Astrocyte (in vitro differentiated cells and primary cell): ENCODE measurements at regions not wholly inside any gene's neighbourhood (a gene's known extent, or its start where the extent isn't known, plus 50 kb on each side); places are given as distances from the start of the nearest gene placed in this dataset.
A peak's percentile ranks its signal among the peaks of the same experiment; 100 is the strongest.

Experiments
- DNase-seq: peaks from one replicate; pipeline ENCODE4 v3.0.0-alpha.2; 2010; ENCODE audit warnings: low read depth
- FAIRE-seq: peaks from 2 replicates; lab custom pipeline; 2011; peaks lifted over from hg19 to GRCh38; lab: Jason Lieb, UNC
- H2AFZ ChIP-seq: 2 replicates; pipeline ENCODE4 v1.6.0; 2012; ENCODE audit warnings: low read depth, low read length, inconsistent platforms
- H3K27ac ChIP-seq: 2 replicates; pipeline ENCODE4 v1.5.1; 2011; ENCODE audit warnings: low read depth, low read length, inconsistent platforms
- H3K27me3 ChIP-seq: 2 replicates; pipeline ENCODE4 v1.6.0; 2011; ENCODE audit warnings: low read length, inconsistent platforms; ENCODE audit not compliant: insufficient read depth
- H3K36me3 ChIP-seq: 2 replicates; pipeline ENCODE4 v1.5.1; 2011; ENCODE audit warnings: low read length, inconsistent platforms; ENCODE audit not compliant: insufficient read depth
- H3K4me1 ChIP-seq: 2 replicates; pipeline ENCODE4 v1.5.1; 2011; ENCODE audit warnings: low read length, inconsistent platforms; ENCODE audit not compliant: insufficient read depth
- H3K4me2 ChIP-seq: 2 replicates; pipeline ENCODE4 v1.6.0; 2012; ENCODE audit warnings: low read length, inconsistent platforms
- H3K4me3 ChIP-seq: 2 replicates; pipeline ENCODE4 v1.5.1; 2011; ENCODE audit warnings: low read depth, mild to moderate bottlenecking, low read length, inconsistent platforms; ENCODE audit not compliant: insufficient read depth
- H3K79me2 ChIP-seq: 2 replicates; pipeline ENCODE4 v1.6.0; 2012; ENCODE audit warnings: mild to moderate bottlenecking, low read length, inconsistent platforms; ENCODE audit not compliant: insufficient read depth
- H3K9ac ChIP-seq: 2 replicates; pipeline ENCODE4 v1.6.0; 2012; ENCODE audit warnings: mild to moderate bottlenecking, low read length, inconsistent platforms
- H3K9me3 ChIP-seq: 2 replicates; pipeline ENCODE4 v1.5.1; 2012; ENCODE audit warnings: low read depth, mild to moderate bottlenecking, low read length, inconsistent platforms; ENCODE audit not compliant: insufficient read depth
- H4K20me1 ChIP-seq: 2 replicates; pipeline ENCODE4 v1.6.0; 2012; ENCODE audit warnings: low read length, inconsistent platforms; ENCODE audit not compliant: insufficient read depth
- H3K27ac Mint-ChIP-seq: one replicate; pipeline ENCODE4 v1.8.0; 2021; ENCODE audit warnings: mild to moderate bottlenecking, mixed read lengths; ENCODE audit not compliant: unreplicated experiment
- H3K27me3 Mint-ChIP-seq: one replicate; pipeline ENCODE4 v1.8.0; 2021; ENCODE audit warnings: low read depth, mixed read lengths; ENCODE audit not compliant: unreplicated experiment
- H3K36me3 Mint-ChIP-seq: one replicate; pipeline ENCODE4 v1.8.0; 2021; ENCODE audit warnings: low read depth, mixed read lengths; ENCODE audit not compliant: unreplicated experiment
- H3K4me1 Mint-ChIP-seq: one replicate; pipeline ENCODE4 v1.8.0; 2021; ENCODE audit warnings: low read depth, mixed read lengths; ENCODE audit not compliant: unreplicated experiment
- H3K4me3 Mint-ChIP-seq: one replicate; pipeline ENCODE4 v1.8.0; 2021; ENCODE audit warnings: mild to moderate bottlenecking, moderate library complexity, mixed read lengths; ENCODE audit not compliant: unreplicated experiment
- H3K9me3 Mint-ChIP-seq: one replicate; pipeline ENCODE4 v1.8.0; 2021; ENCODE audit warnings: mild to moderate bottlenecking, mixed read lengths; ENCODE audit not compliant: unreplicated experiment
- CTCF ChIP-seq: IDR thresholded peaks from 2 replicates; pipeline ENCODE4 v1.5.1; 2011; ENCODE audit warnings: low read depth, mild to moderate bottlenecking, inconsistent platforms, low read length, moderate library complexity; ENCODE audit not compliant: insufficient read depth
- EZH2 ChIP-seq: IDR thresholded peaks from 2 replicates; pipeline ENCODE4 v1.6.1; 2012; ENCODE audit warnings: mild to moderate bottlenecking, low read length, inconsistent platforms; ENCODE audit not compliant: insufficient read depth

- Mint-ChIP-seq H3K4me1 (peaks cover 18% of the 10 kb centered on the region), H3K27ac (no peak overlapping the region), H3K36me3 (no peaks in the 10 kb centered on the region), H3K4me3 (no peak overlapping the region), H3K9me3 (peaks cover 2% of the 10 kb centered on the region), H3K27me3 (peaks cover 2% of the 10 kb centered on the region)
- H3K9me3 ChIP-seq, result no peaks in the 10 kb centered on the region
- no peaks in the 10 kb centered on the region for H3K36me3 ChIP-seq
- DNase-seq (peak; percentile 14), FAIRE-seq (no peak)
- H3K9ac ChIP-seq, result no peak overlapping the region
- no peak overlapping the region for H2AFZ ChIP-seq
- no peak for TF ChIP-seq EZH2
- TF ChIP-seq CTCF, result no peak
- H3K4me3 ChIP-seq, result no peak overlapping the region
- no peak overlapping the region for H3K4me2 ChIP-seq
- no peaks in the 10 kb centered on the region for H4K20me1 ChIP-seq
- H3K27ac ChIP-seq, result no peak overlapping the region
- H3K4me1 ChIP-seq, result peaks cover 4% of the 10 kb centered on the region
- no peaks in the 10 kb centered on the region for H3K79me2 ChIP-seq
- H3K27me3 ChIP-seq, result no peaks in the 10 kb centered on the region
Measured at GRCh38 chr1:76021846-76022245, 52.7 kb upstream of the ST6GALNAC3 start.

GRCh38 chr1:76023669-76024435, 50.7 kb upstream of the ST6GALNAC3 start:
- H3K4me3 Mint-ChIP-seq, result no peak overlapping the region
- no peaks in the 10 kb centered on the region for H3K79me2 ChIP-seq
- H3K27ac ChIP-seq, result no peak overlapping the region
- no peaks in the 10 kb centered on the region for H3K9me3 ChIP-seq
- FAIRE-seq (no peak), DNase-seq (peak; percentile 71)
- no peak overlapping the region for H3K9ac ChIP-seq
- no peaks in the 10 kb centered on the region for H3K36me3 ChIP-seq
- H3K27me3 ChIP-seq, result no peaks in the 10 kb centered on the region
- peaks cover 2% of the 10 kb centered on the region for H3K9me3 Mint-ChIP-seq
- H3K4me1 Mint-ChIP-seq, result peaks cover 18% of the 10 kb centered on the region
- H3K27ac Mint-ChIP-seq, result peak overlapping the region; percentile 89
- peaks cover 2% of the 10 kb centered on the region for H3K27me3 Mint-ChIP-seq
- H4K20me1 ChIP-seq, result no peaks in the 10 kb centered on the region
- H3K4me3 ChIP-seq, result no peak overlapping the region
- H3K4me1 ChIP-seq, result peaks cover 4% of the 10 kb centered on the region
- H3K36me3 Mint-ChIP-seq, result no peaks in the 10 kb centered on the region
- H2AFZ ChIP-seq, result no peak overlapping the region
- H3K4me2 ChIP-seq, result no peak overlapping the region
- TF ChIP-seq EZH2 (no peak), CTCF (no peak)
